ENCODE measurements at regions not wholly inside any gene's neighbourhood (a gene's known extent, or its start where the extent isn't known, plus 50 kb on each side); places are given as distances from the start of the nearest gene placed in this dataset.
"Not testable (repeated sequence)": the region's sequence is repeated elsewhere in the genome, so short reads cannot be mapped to it uniquely, and the experiment has no call there.

GRCh38 chr13:22929381-22930126 lies 251.2 kb upstream of the SGCG start:
- H3K4me3 ChIP-seq (ENCODE audit: low read depth, low read length, poor library complexity, severe bottlenecking), result no peak overlapping the region
- H3K27ac ChIP-seq (ENCODE audit: low read depth, low read length, poor library complexity, severe bottlenecking), result no peak overlapping the region
- no peaks in the 10 kb centered on the region for H3K9me3 ChIP-seq (ENCODE audit: low read length)
- H3K79me2 ChIP-seq (ENCODE audit: insufficient read depth, low read length), result no peaks in the 10 kb centered on the region
- TF ChIP-seq EZH2 (IDR thresholded peaks at IDR 0.05; ENCODE audit: borderline replicate concordance, low read length), result no peak
- TF ChIP-seq CTCF (IDR thresholded peaks at IDR 0.05; ENCODE audit: low read length), result no peak
- H3F3A ChIP-seq (ENCODE audit: insufficient read depth, low read length), result no peaks in the 10 kb centered on the region
- no peak overlapping the region for H3K9ac ChIP-seq (ENCODE audit: low read length)
- no peak overlapping the region for H2AFZ ChIP-seq (ENCODE audit: low read length)
- H3K36me3 ChIP-seq (ENCODE audit: insufficient read depth, low read length), result no peaks in the 10 kb centered on the region
- no peaks in the 10 kb centered on the region for H3K27me3 ChIP-seq (ENCODE audit: insufficient read depth, low read length)
- H3K4me1 ChIP-seq (ENCODE audit: insufficient read depth, low read length, severe bottlenecking), result no peaks in the 10 kb centered on the region
- H3K4me2 ChIP-seq (ENCODE audit: low read length), result no peak overlapping the region
- H4K20me1 ChIP-seq (ENCODE audit: insufficient read depth, low read length), result no peaks in the 10 kb centered on the region
- H3K9me2 ChIP-seq (ENCODE audit: low read depth, low read length), result no peaks in the 10 kb centered on the region

GRCh38 chr13:22931576-22931975 lies 249.2 kb upstream of the SGCG start:
- Histone ChIP-seq H3K9me3 (ENCODE audit: low read length) (no peaks in the 10 kb centered on the region), H4K20me1 (ENCODE audit: insufficient read depth, low read length) (no peaks in the 10 kb centered on the region), H3K9me2 (ENCODE audit: low read depth, low read length) (no peaks in the 10 kb centered on the region), H3F3A (ENCODE audit: insufficient read depth, low read length) (no peaks in the 10 kb centered on the region), H3K36me3 (ENCODE audit: insufficient read depth, low read length) (no peaks in the 10 kb centered on the region), H3K4me1 (ENCODE audit: insufficient read depth, low read length, severe bottlenecking) (no peaks in the 10 kb centered on the region), H2AFZ (ENCODE audit: low read length) (no peak overlapping the region), H3K27me3 (ENCODE audit: insufficient read depth, low read length) (no peaks in the 10 kb centered on the region), H3K79me2 (ENCODE audit: insufficient read depth, low read length) (no peaks in the 10 kb centered on the region), H3K4me2 (ENCODE audit: low read length) (no peak overlapping the region), H3K4me3 (ENCODE audit: low read depth, low read length, poor library complexity, severe bottlenecking) (no peak overlapping the region), H3K9ac (ENCODE audit: low read length) (no peak overlapping the region), H3K27ac (ENCODE audit: low read depth, low read length, poor library complexity, severe bottlenecking) (no peak overlapping the region)
- TF ChIP-seq EZH2 (IDR thresholded peaks at IDR 0.05; ENCODE audit: borderline replicate concordance, low read length) (no peak), CTCF (IDR thresholded peaks at IDR 0.05; ENCODE audit: low read length) (no peak)

GRCh38 chr13:22932632-22933412 lies 248.0 kb upstream of the SGCG start:
- not testable (repeated sequence) for H3F3A ChIP-seq (ENCODE audit: insufficient read depth, low read length); H3K9me2 ChIP-seq (ENCODE audit: low read depth, low read length)

More at GRCh38 chr13:22932632-22933412, 248.0 kb upstream of the SGCG start:
- H3K4me1 ChIP-seq (ENCODE audit: insufficient read depth, low read length, severe bottlenecking); H3K27ac ChIP-seq (ENCODE audit: low read depth, low read length, poor library complexity, severe bottlenecking); H2AFZ ChIP-seq (ENCODE audit: low read length); H3K4me2 ChIP-seq (ENCODE audit: low read length); H3K79me2 ChIP-seq (ENCODE audit: insufficient read depth, low read length); H3K36me3 ChIP-seq (ENCODE audit: insufficient read depth, low read length); H4K20me1 ChIP-seq (ENCODE audit: insufficient read depth, low read length); H3K4me3 ChIP-seq (ENCODE audit: low read depth, low read length, poor library complexity, severe bottlenecking); H3K9me3 ChIP-seq (ENCODE audit: low read length); H3K27me3 ChIP-seq (ENCODE audit: insufficient read depth, low read length); H3K9ac ChIP-seq (ENCODE audit: low read length): not testable (repeated sequence)
